GM21447 (cell line): ENCODE measurements at regions not wholly inside any gene's neighbourhood (a gene's known extent, or its start where the extent isn't known, plus 50 kb on each side); places are given as distances from the start of the nearest gene placed in this dataset.
"Not testable (repeated sequence)": the region's sequence is repeated elsewhere in the genome, so short reads cannot be mapped to it uniquely, and the experiment has no call there.

Experiments
- ATAC-seq: cut with Tn5 transposase; IDR thresholded peaks from one replicate; pipeline ENCODE4 v1.9.1; 2021; ENCODE audit not compliant: unreplicated experiment

GRCh38 chr14:101634202-101634849 is 73.0 kb downstream of the DIO3 start:
- ATAC-seq: no peak

GRCh38 chr14:101634850-101635748 is 73.8 kb downstream of the DIO3 start:
- no peak for ATAC-seq

- peak; percentile 85 for ATAC-seq
These were observed 74.7 kb downstream of the DIO3 start for GRCh38 chr14:101635749-101636560.

- no peak for ATAC-seq
These were observed 78.0 kb downstream of the DIO3 start for GRCh38 chr14:101639241-101639833.

- no peak for ATAC-seq
These were observed 82.4 kb downstream of the DIO3 start for GRCh38 chr14:101643651-101644050.

- ATAC-seq: no peak
These were observed 92.8 kb downstream of the DIO3 start for GRCh38 chr14:101654051-101654450.

GRCh38 chr14:101657372-101657771 is 96.1 kb downstream of the DIO3 start:
- ATAC-seq: no peak

- ATAC-seq: no peak
These were observed 95.9 kb upstream of the PPP2R5C start for GRCh38 chr14:101665478-101666078.

GRCh38 chr14:101666264-101666663 is 95.2 kb upstream of the PPP2R5C start:
- ATAC-seq: no peak

- ATAC-seq: no peak
These were observed 91.9 kb upstream of the PPP2R5C start for GRCh38 chr14:101669629-101670028.

GRCh38 chr14:101673873-101674272 is 87.6 kb upstream of the PPP2R5C start:
- ATAC-seq: no peak

GRCh38 chr14:101675835-101676234 is 85.7 kb upstream of the PPP2R5C start:
- not testable (repeated sequence) for ATAC-seq

GRCh38 chr14:101677912-101678327 is 83.6 kb upstream of the PPP2R5C start:
- ATAC-seq: not testable (repeated sequence)

GRCh38 chr14:101681795-101682194 is 79.7 kb upstream of the PPP2R5C start:
- no peak for ATAC-seq

GRCh38 chr14:101683365-101683764 is 78.1 kb upstream of the PPP2R5C start:
- ATAC-seq: no peak

GRCh38 chr14:101687756-101688546 is 73.6 kb upstream of the PPP2R5C start:
- ATAC-seq: no peak

- no peak for ATAC-seq
These were observed 72.4 kb upstream of the PPP2R5C start for GRCh38 chr14:101689039-101689501.

- ATAC-seq: not testable (repeated sequence)
These were observed 71.5 kb upstream of the PPP2R5C start for GRCh38 chr14:101689966-101690365.

GRCh38 chr14:101695659-101696058 is 65.8 kb upstream of the PPP2R5C start:
- ATAC-seq: no peak

- no peak for ATAC-seq
These were observed 57.4 kb upstream of the PPP2R5C start for GRCh38 chr14:101704140-101704539.
